Colonic mucosa (tissue), 4 donors: ENCODE measurements at regions not wholly inside any gene's neighbourhood (a gene's known extent, or its start where the extent isn't known, plus 50 kb on each side); places are given as distances from the start of the nearest gene placed in this dataset.

Experiments used
- DNase-seq: peaks from one replicate; pipeline ENCODE4 v3.0.0-alpha.2; 2020
- H3K27ac ChIP-seq: fragments of 200-600 bp; one replicate; pipeline ENCODE4 v1.8.0; 2021
- H3K27me3 ChIP-seq: fragments of 200-600 bp; one replicate; pipeline ENCODE4 v1.8.0; 2021
- H3K36me3 ChIP-seq: fragments of 200-600 bp; one replicate; pipeline ENCODE4 v1.8.0; 2021
- H3K4me1 ChIP-seq: fragments of 200-600 bp; one replicate; pipeline ENCODE4 v1.8.0; 2021; ENCODE audit warnings: mild to moderate bottlenecking
- H3K4me3 ChIP-seq: fragments of 200-600 bp; one replicate; pipeline ENCODE4 v1.8.0; 2021
- H3K9ac ChIP-seq, 2 donors: one replicate each; pipeline ENCODE4 v1.7.0; 2013; ENCODE audit warnings: control low read depth in 2 of 2, low read depth in 2 of 2, low read length in 2 of 2
- H3K9me3 ChIP-seq: fragments of 200-600 bp; one replicate; pipeline ENCODE4 v1.8.0; 2021
- intact Hi-C: fragments of 100-400 bp; cut with DNase I; formaldehyde crosslinking; loops from one replicate; pipeline ENCODE4 v1.14.1; 2022
- TF ChIP-seq, protein P1 (sequence below): fragments of 200-600 bp; IDR thresholded peaks from one replicate; pipeline ENCODE4 v1.8.0; 2022; ENCODE audit warnings: antibody characterized with exemption, mild to moderate bottlenecking
- donor health status: healthy.
- donor health status: DM: no; HTN: no; CAD: no.
- donor health status: DM: no; HTN: no; CAD: no.

- H3K9ac ChIP-seq: no peak overlapping the region
- no peaks in the 10 kb centered on the region for H3K9me3 ChIP-seq
- H3K27ac ChIP-seq: no peak overlapping the region
- H3K27me3 ChIP-seq: no peaks in the 10 kb centered on the region
- no peak overlapping the region for H3K4me3 ChIP-seq
- TF ChIP-seq, protein P1, sequence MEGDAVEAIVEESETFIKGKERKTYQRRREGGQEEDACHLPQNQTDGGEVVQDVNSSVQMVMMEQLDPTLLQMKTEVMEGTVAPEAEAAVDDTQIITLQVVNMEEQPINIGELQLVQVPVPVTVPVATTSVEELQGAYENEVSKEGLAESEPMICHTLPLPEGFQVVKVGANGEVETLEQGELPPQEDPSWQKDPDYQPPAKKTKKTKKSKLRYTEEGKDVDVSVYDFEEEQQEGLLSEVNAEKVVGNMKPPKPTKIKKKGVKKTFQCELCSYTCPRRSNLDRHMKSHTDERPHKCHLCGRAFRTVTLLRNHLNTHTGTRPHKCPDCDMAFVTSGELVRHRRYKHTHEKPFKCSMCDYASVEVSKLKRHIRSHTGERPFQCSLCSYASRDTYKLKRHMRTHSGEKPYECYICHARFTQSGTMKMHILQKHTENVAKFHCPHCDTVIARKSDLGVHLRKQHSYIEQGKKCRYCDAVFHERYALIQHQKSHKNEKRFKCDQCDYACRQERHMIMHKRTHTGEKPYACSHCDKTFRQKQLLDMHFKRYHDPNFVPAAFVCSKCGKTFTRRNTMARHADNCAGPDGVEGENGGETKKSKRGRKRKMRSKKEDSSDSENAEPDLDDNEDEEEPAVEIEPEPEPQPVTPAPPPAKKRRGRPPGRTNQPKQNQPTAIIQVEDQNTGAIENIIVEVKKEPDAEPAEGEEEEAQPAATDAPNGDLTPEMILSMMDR: no peak
- intact Hi-C loops: no loop called here
- no peaks in the 10 kb centered on the region for H3K36me3 ChIP-seq
- H3K4me1 ChIP-seq: no peaks in the 10 kb centered on the region
- no peak for DNase-seq
Measured at GRCh38 chr1:99559166-99559565, 86.7 kb upstream of the PALMD start.

- H3K4me1 ChIP-seq: no peaks in the 10 kb centered on the region
- H3K27me3 ChIP-seq: no peaks in the 10 kb centered on the region
- no peaks in the 10 kb centered on the region for H3K36me3 ChIP-seq
- intact Hi-C loops: no loop called here
- no peak for DNase-seq
- no peak overlapping the region for H3K27ac ChIP-seq
- no peaks in the 10 kb centered on the region for H3K9me3 ChIP-seq
- H3K4me3 ChIP-seq: no peak overlapping the region
- TF ChIP-seq, protein P1: no peak
- no peak overlapping the region for H3K9ac ChIP-seq
Measured at GRCh38 chr1:99560207-99561040, 85.5 kb upstream of the PALMD start.

GRCh38 chr1:99561952-99562351 lies 84.0 kb upstream of the PALMD start:
- DNase-seq: no peak
- Histone ChIP-seq H3K4me1 (no peaks in the 10 kb centered on the region), H3K27me3 (no peaks in the 10 kb centered on the region), H3K36me3 (no peaks in the 10 kb centered on the region), H3K27ac (no peak overlapping the region), H3K4me3 (no peak overlapping the region), H3K9me3 (no peaks in the 10 kb centered on the region), H3K9ac (no peak overlapping the region)
- intact Hi-C loops: no loop called here
- TF ChIP-seq, protein P1: no peak

DNA sequence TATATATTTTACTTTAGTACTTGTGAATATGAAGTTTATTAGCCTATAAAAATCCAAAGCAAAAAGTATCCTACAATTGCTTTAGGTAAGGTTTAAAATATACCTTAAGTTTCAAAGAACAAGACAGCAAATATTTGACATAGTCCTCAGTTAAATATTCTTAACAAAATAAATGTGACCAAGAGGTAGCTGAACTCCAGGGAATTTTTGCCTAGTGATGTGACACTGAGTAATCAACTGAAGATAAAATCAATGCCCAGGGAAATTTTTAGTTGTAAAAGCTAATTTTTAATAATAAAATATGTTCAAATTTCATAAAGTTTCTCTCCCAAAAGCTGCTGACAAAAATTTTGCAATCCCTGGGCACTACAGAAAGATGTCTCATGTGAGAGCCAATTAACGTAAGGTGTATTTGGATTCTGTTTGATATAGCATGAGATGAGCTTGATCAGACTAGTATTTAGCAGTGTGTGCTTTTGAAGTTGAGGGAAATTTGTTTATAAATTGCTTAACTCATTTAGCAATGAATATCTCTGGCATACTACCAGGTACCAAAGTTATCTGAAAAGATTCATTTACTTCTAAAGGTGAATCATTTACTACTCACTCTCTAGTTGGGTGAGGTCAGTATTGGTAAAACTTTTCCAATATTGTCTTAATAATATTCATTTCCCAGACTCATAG lies 80.2 kb upstream of the PALMD start:
- no peak for DNase-seq
- Histone ChIP-seq H3K9me3 (no peaks in the 10 kb centered on the region), H3K4me3 (no peak overlapping the region), H3K4me1 (no peaks in the 10 kb centered on the region), H3K9ac (no peak overlapping the region), H3K36me3 (no peaks in the 10 kb centered on the region), H3K27me3 (no peaks in the 10 kb centered on the region), H3K27ac (no peak overlapping the region)
- TF ChIP-seq, protein P1: no peak
- intact Hi-C loops: no loop called here

GRCh38 chr1:99566290-99567021 lies 79.5 kb upstream of the PALMD start:
- Histone ChIP-seq H3K27ac (no peak overlapping the region), H3K36me3 (no peaks in the 10 kb centered on the region), H3K4me1 (no peaks in the 10 kb centered on the region), H3K9me3 (no peaks in the 10 kb centered on the region), H3K4me3 (no peak overlapping the region), H3K27me3 (no peaks in the 10 kb centered on the region), H3K9ac (no peak overlapping the region)
- intact Hi-C loops: no loop called here
- no peak for DNase-seq
- TF ChIP-seq, protein P1: no peak
